HG03457 (cell line): ENCODE measurements at regions not wholly inside any gene's neighbourhood (a gene's known extent, or its start where the extent isn't known, plus 50 kb on each side); places are given as distances from the start of the nearest gene placed in this dataset.
"Not testable (repeated sequence)": the region's sequence is repeated elsewhere in the genome, so short reads cannot be mapped to it uniquely, and the experiment has no call there.

Source experiments
- ATAC-seq: cut with Tn5 transposase; IDR thresholded peaks from one replicate; pipeline ENCODE4 v1.9.1; 2021; ENCODE audit warnings: moderate number of reproducible peaks; ENCODE audit not compliant: unreplicated experiment

GRCh38 chr5:92283521-92283920, 900.4 kb upstream of the ARRDC3 start:
- no peak for ATAC-seq

GRCh38 chr5:92271750-92272149, 888.6 kb upstream of the ARRDC3 start:
- ATAC-seq = not testable (repeated sequence)

- ATAC-seq = no peak
Observed at GRCh38 chr5:92268343-92268742, 885.2 kb upstream of the ARRDC3 start.

- ATAC-seq = no peak
Observed at GRCh38 chr5:92267830-92268229, 884.7 kb upstream of the ARRDC3 start.

- no peak for ATAC-seq
Observed at GRCh38 chr5:92265804-92266203, 882.7 kb upstream of the ARRDC3 start.

GRCh38 chr5:92255605-92256004, 872.5 kb upstream of the ARRDC3 start:
- ATAC-seq = not testable (repeated sequence)

- no peak for ATAC-seq
Observed at GRCh38 chr5:92248518-92248917, 865.4 kb upstream of the ARRDC3 start.

- ATAC-seq = no peak
Observed at GRCh38 chr5:92242170-92242569, 859.1 kb upstream of the ARRDC3 start.

- no peak for ATAC-seq
Observed at GRCh38 chr5:92237896-92238295, 854.8 kb upstream of the ARRDC3 start.

GRCh38 chr5:92222449-92222848, 839.3 kb upstream of the ARRDC3 start:
- no peak for ATAC-seq

GRCh38 chr5:92216852-92217251, 833.7 kb upstream of the ARRDC3 start:
- ATAC-seq = not testable (repeated sequence)

GRCh38 chr5:92215116-92215515, 832.0 kb upstream of the ARRDC3 start:
- ATAC-seq = no peak

GRCh38 chr5:92208265-92208664, 825.1 kb upstream of the ARRDC3 start:
- ATAC-seq = no peak

- ATAC-seq = no peak
Observed at GRCh38 chr5:92207151-92207550, 824.0 kb upstream of the ARRDC3 start.

GRCh38 chr5:92206681-92207080, 823.6 kb upstream of the ARRDC3 start:
- no peak for ATAC-seq

- not testable (repeated sequence) for ATAC-seq
Observed at GRCh38 chr5:92199035-92199434, 815.9 kb upstream of the ARRDC3 start.

GRCh38 chr5:92181656-92182055, 798.5 kb upstream of the ARRDC3 start:
- no peak for ATAC-seq

- no peak for ATAC-seq
Observed at GRCh38 chr5:92180391-92180790, 797.3 kb upstream of the ARRDC3 start.

GRCh38 chr5:92179651-92180050, 796.5 kb upstream of the ARRDC3 start:
- no peak for ATAC-seq

- ATAC-seq = no peak
Observed at GRCh38 chr5:92177926-92178487, 794.9 kb upstream of the ARRDC3 start.

GRCh38 chr5:92163906-92164305, 780.8 kb upstream of the ARRDC3 start:
- no peak for ATAC-seq

- no peak for ATAC-seq
Observed at GRCh38 chr5:92147798-92148197, 764.7 kb upstream of the ARRDC3 start.

GRCh38 chr5:92147266-92147665, 764.1 kb upstream of the ARRDC3 start:
- ATAC-seq = no peak
